ENCODE measurements at regions not wholly inside any gene's neighbourhood (a gene's known extent, or its start where the extent isn't known, plus 50 kb on each side); places are given as distances from the start of the nearest gene placed in this dataset.
"Not testable (repeated sequence)": the region's sequence is repeated elsewhere in the genome, so short reads cannot be mapped to it uniquely, and the experiment has no call there.

DNA sequence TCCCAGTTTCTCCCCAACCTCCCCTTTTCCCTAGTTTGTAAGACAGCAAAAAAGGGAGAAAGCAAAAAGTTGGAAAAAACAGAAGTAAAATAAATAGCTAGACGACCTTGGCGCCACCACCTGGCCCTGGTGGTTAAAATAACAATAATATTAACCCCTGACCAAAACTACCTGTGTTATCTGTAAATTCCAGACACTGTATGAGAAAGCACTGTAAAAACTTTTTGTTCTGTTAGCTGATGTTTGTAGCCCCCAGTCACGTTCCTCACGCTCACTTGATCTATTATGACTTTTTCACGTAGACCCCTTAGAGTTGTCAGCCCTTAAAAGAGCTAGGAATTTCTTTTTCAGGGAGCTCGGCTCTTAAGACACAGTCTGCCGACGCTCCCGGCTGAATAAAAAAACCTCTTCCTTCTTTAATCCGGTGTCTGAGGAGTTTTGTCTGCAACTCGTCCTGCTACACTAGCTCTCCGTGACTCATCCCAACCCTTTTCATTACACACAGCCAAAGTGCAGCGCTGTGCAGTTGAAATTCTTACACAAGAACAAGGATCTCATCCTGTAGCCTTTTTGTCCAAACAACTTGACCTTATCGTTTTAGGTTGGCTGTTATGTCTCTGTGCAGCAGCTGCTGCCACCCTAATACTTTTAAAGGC, 83.9 kb upstream of the DEFB108B start:
- not testable (repeated sequence) for H3K4me3 ChIP-seq; H3K4me1 ChIP-seq; H3K36me3 ChIP-seq; DNase-seq (ENCODE audit: low spot score); H3K9me3 ChIP-seq; H3K27me3 ChIP-seq; H3K27ac ChIP-seq

DNA sequence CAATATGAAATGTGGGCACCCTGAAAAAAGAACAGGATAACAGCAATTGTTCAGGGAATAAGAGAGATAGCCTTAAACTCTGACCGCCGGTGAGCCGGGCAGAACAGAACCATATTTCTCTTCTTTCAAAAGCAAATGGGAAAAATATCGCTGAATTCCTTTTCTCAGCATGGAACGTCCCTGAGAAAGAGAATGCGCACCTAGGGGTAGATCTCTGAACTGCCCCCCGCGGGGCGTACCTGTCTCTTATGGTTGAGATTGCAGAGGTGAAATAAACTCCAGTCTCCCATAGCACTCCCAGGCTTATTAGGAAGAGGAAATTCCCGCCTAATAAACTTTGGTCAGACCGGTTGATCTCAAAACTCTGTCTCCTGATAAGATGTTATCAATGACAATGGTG, 82.1 kb upstream of the DEFB108B start:
- H3K9me3 ChIP-seq; H3K27me3 ChIP-seq; H3K4me3 ChIP-seq; H3K36me3 ChIP-seq; H3K27ac ChIP-seq; DNase-seq (ENCODE audit: low spot score); H3K4me1 ChIP-seq: not testable (repeated sequence)

DNA sequence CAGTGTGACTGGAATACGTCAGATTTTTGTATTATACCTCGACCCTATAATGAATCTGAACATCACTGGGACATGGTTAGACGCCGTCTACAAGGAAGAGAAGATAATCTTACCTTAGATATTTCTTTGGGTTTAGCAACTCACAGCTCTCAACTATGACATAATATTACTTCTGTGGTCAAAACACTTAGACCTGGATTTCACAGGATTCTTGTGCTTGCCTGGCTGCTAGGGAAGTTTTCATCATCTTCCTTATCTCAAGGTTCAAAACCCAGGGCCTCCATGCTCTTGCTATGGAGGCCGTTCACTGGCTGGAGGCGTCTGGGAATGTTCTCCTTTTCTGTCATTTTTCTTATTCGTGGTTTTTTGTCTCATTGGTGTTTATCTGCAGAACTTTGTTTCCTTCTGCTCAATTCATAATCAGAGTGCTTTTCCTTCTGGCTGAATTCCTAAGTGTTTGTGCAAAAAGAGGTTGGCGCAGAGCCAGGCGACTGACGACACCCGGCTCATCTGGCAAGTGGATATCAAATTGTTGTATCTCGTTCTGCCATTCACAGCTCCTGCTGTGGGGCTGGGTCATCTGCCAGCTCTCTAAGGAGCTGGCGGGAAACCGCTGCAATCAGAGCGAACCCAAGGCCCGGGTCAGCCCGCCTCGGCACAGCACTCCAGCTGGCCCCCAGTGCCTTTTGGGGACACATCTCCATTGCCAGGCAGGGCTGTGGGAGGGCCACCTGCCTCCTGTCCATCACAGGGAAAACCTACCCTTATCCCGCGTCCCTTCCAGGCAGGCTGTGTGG, 68.1 kb upstream of the DEFB108B start:
- not testable (repeated sequence) for H3K4me3 ChIP-seq, H3K9me3 ChIP-seq, H3K36me3 ChIP-seq, H3K27ac ChIP-seq, H3K4me1 ChIP-seq, H3K27me3 ChIP-seq
- DNase-seq (ENCODE audit: low spot score) = peak; percentile 66

DNA sequence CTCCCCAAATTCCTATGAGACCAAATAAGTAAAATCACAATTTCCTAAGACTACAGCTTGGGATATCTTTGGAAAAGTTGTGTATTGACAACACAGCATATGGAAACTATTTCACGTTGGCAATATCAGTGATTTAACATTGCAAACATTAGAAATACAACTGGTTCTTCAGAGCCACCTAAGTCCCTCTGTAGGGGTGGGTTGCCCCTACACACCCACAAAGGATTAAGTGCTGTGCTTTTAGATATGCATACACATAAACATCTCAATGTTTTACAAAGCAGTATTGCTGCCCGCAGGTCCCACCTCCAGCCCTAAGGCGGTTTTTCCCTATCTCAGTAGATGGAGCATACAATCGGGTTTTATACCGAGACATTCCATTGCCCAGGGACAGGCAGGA, 66.0 kb upstream of the DEFB108B start:
- H3K36me3 ChIP-seq; H3K27ac ChIP-seq; H3K4me3 ChIP-seq; H3K4me1 ChIP-seq; H3K9me3 ChIP-seq; DNase-seq (ENCODE audit: low spot score); H3K27me3 ChIP-seq: not testable (repeated sequence)

DNA sequence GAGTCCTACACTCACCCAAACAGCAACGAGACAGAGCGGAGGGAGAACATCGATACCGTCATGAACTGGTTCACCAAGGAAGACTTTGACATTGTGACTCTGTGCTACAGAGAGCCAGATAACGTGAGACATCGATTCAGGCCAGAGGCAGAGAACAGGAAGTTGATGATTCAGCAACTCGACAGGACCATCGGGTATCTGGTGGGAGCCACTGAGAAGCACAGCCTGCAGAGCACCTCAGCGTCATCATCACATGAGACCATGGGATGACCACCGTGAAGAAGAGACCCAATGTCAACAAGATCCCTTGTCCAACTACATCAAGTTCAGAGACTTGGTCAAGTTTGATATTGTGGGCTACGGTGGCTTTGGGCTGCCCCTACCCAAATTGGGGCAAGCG, 60.8 kb upstream of the DEFB108B start:
- H3K27me3 ChIP-seq; H3K27ac ChIP-seq; H3K4me3 ChIP-seq; H3K36me3 ChIP-seq; DNase-seq (ENCODE audit: low spot score); H3K4me1 ChIP-seq; H3K9me3 ChIP-seq: not testable (repeated sequence)

DNA sequence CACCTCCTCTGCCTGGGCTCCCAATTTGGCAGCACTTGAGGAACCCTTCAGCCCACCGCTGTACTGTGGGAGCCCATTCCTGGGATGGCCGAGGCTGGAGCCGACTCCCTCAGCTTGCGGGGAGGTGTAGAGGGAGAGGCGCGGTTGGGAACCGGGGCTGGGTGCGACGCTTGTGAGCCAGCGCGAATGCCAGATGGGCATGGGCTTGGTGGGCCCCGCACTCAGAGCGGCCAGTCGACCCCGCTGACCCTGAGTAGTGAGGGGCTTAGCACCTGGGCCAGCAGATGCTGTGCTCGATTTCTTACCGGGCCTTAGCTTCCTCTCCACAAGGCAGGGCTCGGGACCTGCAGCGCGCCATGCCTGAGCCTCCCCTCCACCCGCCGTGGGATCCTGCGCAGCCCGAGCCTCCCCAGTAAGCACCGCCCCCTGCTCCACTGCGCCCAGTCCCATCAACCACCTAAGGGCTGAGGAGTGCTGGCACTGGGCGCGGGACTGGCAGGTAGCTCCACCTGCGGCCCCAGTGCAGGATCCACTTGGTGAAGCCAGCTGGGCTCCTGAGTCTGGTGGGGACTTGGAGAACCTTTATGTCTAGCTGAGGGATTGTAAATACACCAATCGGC, 58.3 kb upstream of the DEFB108B start:
- no peaks in the 10 kb centered on the region for H3K36me3 ChIP-seq
- H3K27me3 ChIP-seq = no peaks in the 10 kb centered on the region
- no peaks in the 10 kb centered on the region for H3K4me1 ChIP-seq
- no peaks in the 10 kb centered on the region for H3K9me3 ChIP-seq
- no peak for DNase-seq (ENCODE audit: low spot score)
- no peak overlapping the region for H3K4me3 ChIP-seq
- no peak overlapping the region for H3K27ac ChIP-seq
- TF ChIP-seq, protein P1, sequence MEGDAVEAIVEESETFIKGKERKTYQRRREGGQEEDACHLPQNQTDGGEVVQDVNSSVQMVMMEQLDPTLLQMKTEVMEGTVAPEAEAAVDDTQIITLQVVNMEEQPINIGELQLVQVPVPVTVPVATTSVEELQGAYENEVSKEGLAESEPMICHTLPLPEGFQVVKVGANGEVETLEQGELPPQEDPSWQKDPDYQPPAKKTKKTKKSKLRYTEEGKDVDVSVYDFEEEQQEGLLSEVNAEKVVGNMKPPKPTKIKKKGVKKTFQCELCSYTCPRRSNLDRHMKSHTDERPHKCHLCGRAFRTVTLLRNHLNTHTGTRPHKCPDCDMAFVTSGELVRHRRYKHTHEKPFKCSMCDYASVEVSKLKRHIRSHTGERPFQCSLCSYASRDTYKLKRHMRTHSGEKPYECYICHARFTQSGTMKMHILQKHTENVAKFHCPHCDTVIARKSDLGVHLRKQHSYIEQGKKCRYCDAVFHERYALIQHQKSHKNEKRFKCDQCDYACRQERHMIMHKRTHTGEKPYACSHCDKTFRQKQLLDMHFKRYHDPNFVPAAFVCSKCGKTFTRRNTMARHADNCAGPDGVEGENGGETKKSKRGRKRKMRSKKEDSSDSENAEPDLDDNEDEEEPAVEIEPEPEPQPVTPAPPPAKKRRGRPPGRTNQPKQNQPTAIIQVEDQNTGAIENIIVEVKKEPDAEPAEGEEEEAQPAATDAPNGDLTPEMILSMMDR (IDR thresholded peaks at IDR 0.05) = no peak

DNA sequence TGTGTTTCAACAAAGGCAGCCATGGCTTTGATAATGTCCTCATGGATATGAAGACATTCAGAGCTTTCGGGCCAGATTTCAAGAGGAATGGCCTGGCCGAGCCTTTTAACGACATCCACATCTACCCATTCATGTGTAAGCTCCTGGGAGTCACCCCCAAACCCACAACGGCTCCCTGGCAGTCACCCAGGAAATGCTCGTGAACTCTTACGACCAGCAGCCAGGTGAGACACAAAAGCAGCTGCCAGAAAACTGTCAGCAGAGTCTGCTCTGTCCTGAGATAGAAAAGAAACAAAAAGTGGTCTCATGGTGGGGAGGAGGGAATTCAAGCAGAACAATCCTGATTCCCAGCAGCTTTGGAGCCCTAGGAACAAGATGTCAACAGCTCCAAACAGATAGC, 52.9 kb upstream of the DEFB108B start:
- not testable (repeated sequence) for H3K36me3 ChIP-seq; H3K27ac ChIP-seq; H3K27me3 ChIP-seq; H3K4me3 ChIP-seq; DNase-seq (ENCODE audit: low spot score); H3K4me1 ChIP-seq; H3K9me3 ChIP-seq

DNA sequence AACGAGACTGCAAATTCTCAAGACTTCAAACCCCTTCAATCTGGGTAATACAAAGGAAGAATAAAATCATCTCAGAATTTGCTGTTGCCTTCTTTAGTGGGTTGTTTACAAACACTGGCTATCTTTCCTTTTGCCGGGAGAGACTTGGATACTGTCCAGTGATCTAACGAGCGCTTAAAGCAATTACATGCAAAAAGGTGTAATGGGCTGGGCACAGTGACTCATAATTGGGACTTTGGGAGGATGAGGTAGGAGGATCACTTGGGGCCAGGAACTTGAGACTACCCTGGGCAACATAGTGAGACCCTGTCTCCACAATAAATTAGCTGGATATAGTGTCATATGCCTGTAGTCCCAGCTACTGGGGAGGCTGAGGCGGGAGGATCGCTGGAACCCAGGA, 52.2 kb upstream of the DEFB108B start:
- H3K9me3 ChIP-seq; H3K27ac ChIP-seq; H3K27me3 ChIP-seq; H3K36me3 ChIP-seq; H3K4me3 ChIP-seq; DNase-seq (ENCODE audit: low spot score); H3K4me1 ChIP-seq: not testable (repeated sequence)

DNA sequence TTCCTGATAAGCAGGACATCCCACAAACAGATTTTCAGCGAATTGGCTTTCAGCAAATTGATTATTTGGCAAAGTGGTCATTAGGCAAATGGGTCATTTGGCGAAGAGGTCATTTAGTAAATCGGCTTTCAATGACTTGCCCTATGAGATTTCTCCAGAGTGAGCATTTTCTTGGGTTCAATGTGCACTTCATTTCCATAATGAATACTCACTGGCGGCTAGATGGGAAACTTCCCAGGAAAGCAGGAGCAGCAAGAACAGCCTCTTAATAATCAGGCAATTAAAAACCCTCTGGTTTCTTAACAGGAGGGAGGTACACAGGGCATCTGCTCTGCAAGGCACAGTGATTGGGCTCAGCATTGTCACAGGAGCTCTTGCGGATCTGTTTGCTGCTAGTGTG, 51.5 kb upstream of the DEFB108B start:
- H3K27me3 ChIP-seq; H3K4me3 ChIP-seq; H3K4me1 ChIP-seq; H3K9me3 ChIP-seq; H3K36me3 ChIP-seq; H3K27ac ChIP-seq; DNase-seq (ENCODE audit: low spot score): not testable (repeated sequence)

DNA sequence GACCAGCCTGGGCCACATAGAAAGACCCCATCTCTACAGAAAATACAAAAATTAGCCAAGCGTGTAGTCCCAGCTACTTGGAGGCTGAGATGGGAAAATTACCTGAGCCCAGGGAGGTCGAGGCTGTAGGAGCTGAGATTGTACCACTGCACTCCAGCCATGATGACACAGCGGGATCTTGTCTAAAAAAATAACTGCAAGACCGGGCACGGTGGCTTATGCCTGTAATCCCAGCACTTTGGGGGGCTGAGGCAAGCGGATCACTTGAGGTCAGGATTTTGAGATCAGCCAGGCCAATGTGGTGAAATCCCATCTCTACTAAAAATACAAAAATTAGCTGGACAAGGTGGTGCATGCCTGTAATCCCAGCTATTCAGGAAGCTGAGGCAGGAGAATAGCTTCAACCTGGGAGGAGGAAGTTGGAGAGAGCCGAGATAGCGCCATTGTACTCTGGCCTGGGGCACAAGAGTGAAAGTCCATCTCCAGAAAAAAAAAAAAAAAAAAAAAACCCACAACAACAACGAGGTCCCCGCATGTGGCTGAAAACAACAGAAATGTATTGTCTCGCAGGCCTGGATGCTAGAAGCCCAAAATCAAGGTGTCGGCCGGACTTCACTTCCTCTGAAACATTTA, 50.7 kb upstream of the DEFB108B start:
- not testable (repeated sequence) for H3K9me3 ChIP-seq; H3K4me3 ChIP-seq; DNase-seq (ENCODE audit: low spot score); H3K4me1 ChIP-seq; H3K27ac ChIP-seq; H3K27me3 ChIP-seq; H3K36me3 ChIP-seq

DNA sequence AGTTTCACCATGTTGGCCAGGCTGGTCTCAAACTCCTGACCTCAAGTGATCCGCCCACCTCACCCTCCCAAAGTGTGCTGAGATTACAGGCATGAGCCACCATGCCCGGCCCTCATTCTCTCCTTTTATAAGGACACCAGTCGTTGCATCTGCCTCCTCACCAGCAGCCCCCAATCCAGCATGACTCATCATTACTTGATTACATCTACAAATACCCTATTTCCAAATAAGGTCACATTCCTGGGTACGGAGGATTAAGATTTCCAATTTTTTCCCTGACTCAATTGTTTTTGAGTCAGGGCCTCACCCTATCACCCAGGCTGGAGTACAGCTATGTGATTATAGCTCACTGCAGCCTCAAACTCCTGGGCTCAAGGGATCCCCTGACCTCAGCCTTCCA, 49.8 kb upstream of the DEFB108B start:
- H3K9me3 ChIP-seq; H3K27ac ChIP-seq; H3K27me3 ChIP-seq; H3K36me3 ChIP-seq; DNase-seq (ENCODE audit: low spot score); H3K4me3 ChIP-seq; H3K4me1 ChIP-seq: not testable (repeated sequence)

All from right atrium auricular region (tissue), 2 donors.